ENCODE measurements at regions not wholly inside any gene's neighbourhood (a gene's known extent, or its start where the extent isn't known, plus 50 kb on each side); places are given as distances from the start of the nearest gene placed in this dataset.

DNA sequence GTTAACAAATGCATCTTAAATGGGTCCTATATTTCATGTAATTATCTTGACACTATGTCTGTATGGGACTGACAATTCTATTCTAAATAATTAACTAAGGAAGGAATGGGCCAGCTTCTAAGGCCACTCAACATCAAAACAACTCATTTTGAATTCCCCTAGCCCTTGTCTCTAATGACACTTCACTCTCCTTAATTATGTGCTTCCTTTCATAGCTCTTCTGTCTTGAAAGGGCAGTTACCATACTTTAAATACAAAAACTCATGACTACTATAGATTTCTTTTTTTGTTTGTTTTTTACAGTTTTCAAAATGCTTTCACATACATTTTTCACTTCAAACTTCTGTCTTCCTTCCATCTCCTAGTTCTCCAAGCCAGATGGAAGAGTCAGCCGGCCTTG, 126.1 kb upstream of the CHODL start:
- Histone ChIP-seq H2BK120ac (replicated peaks; ENCODE audit: low read depth, low read length) (no peak overlapping the region), H3K4me1 (replicated peaks in 1 of 4; ENCODE audit: control insufficient read depth in 3 of 4, insufficient read depth in 4 of 4, low read length in 3 of 4) (no peaks in the 10 kb centered on the region), H4K20me1 (replicated peaks in 1 of 2; ENCODE audit: control insufficient read depth in 1 of 2, insufficient read depth in 2 of 2, low read length in 2 of 2) (no peaks in the 10 kb centered on the region), H3K27me3 (replicated peaks in 1 of 4; ENCODE audit: control insufficient read depth in 3 of 4, extremely low read depth in 1 of 4, insufficient read depth in 3 of 4, low read length in 3 of 4) (no peaks in the 10 kb centered on the region), H3K18ac (ENCODE audit: extremely low read depth, low read length) (no peak overlapping the region), H3K56ac (replicated peaks; ENCODE audit: insufficient read length, low read depth, low read length) (no peak overlapping the region), H2BK12ac (ENCODE audit: low read depth, low read length) (no peak overlapping the region), H3K9ac (replicated peaks in 1 of 4; ENCODE audit: extremely low read depth in 1 of 4, low read depth in 3 of 4, low read length in 3 of 4) (no peak overlapping the region), H4K8ac (ENCODE audit: extremely low read depth, insufficient read depth, low read length) (no peak overlapping the region), H3K4me3 (ENCODE audit: extremely low read depth in 1 of 4, insufficient read depth in 2 of 4, low read depth in 3 of 4, low read length in 4 of 4) (no peak overlapping the region), H3K4me2 (ENCODE audit: insufficient read depth in 1 of 2, low read depth in 2 of 2, low read length in 2 of 2) (no peak overlapping the region), H2BK15ac (ENCODE audit: low read length) (no peak overlapping the region), H3K27ac (ENCODE audit: low read depth, low read length) (no peak overlapping the region), H2BK5ac (ENCODE audit: low read depth, low read length) (no peak overlapping the region), H3K79me1 (ENCODE audit: low read depth, low read length) (no peaks in the 10 kb centered on the region), H3K79me2 (ENCODE audit: control insufficient read depth in 1 of 2, insufficient read depth in 2 of 2, low read length in 2 of 2) (no peaks in the 10 kb centered on the region), H2AK5ac (ENCODE audit: low read depth, low read length) (no peak overlapping the region), H3K23me2 (ENCODE audit: low read depth, low read length) (no peaks in the 10 kb centered on the region), H3K36me3 (ENCODE audit: control insufficient read depth in 2 of 4, insufficient read depth in 4 of 4, low read length in 3 of 4) (no peaks in the 10 kb centered on the region), H2BK20ac (ENCODE audit: low read length) (no peak overlapping the region), H3K4ac (replicated peaks; ENCODE audit: insufficient read length, low read depth, low read length) (no peak overlapping the region), H3K9me3 (ENCODE audit: insufficient read depth in 2 of 2, low read depth in 1 of 2, low read length in 1 of 2) (no peaks in the 10 kb centered on the region), H3K23ac (ENCODE audit: insufficient read length) (no peak overlapping the region), H4K91ac (replicated peaks; ENCODE audit: insufficient read length, low read length) (no peak overlapping the region), H3K14ac (ENCODE audit: insufficient read length) (no peak overlapping the region), H2AFZ (ENCODE audit: low read length) (no peak overlapping the region), H4K5ac (ENCODE audit: insufficient read length, low read depth, low read length) (no peak overlapping the region)
- TF ChIP-seq POLR2AphosphoS5 (IDR thresholded peaks at IDR 0.05; ENCODE audit: low read depth, low read length) = no peak
- DNase-seq (ENCODE audit: low read depth in 1 of 2, low spot score in 2 of 2) (no peak), FAIRE-seq (no peak)
- POLR2A ChIA-PET (ENCODE audit: partially characterized antibody) = no interaction called here
- 100% methylated on average over 1 of the region's 1 CpG; no CpG with 5 or more reads in 1 of the 2 experiments for WGBS, 2 experiments (ENCODE audit: extremely low coverage in 1 of 2, insufficient coverage in 1 of 2, insufficient read length in 1 of 2, insufficient replicate concordance in 2 of 2, low coverage in 1 of 2, low lambda C conversion rate in 2 of 2, missing lambda C conversion rate in 1 of 2)
- CTCF ChIA-PET (ENCODE audit: partially characterized antibody) = interaction anchor here (1.0 to 3.0 kb wide), 2 partner anchors 9 to 15 kb away, joined by 4 to 13 read pairs; no protein-coding TSS in a partner anchor
